K562 (cell line): ENCODE measurements at regions not wholly inside any gene's neighbourhood (a gene's known extent, or its start where the extent isn't known, plus 50 kb on each side); places are given as distances from the start of the nearest gene placed in this dataset.

ENCODE experiments used
- ATAC-seq: fragments of 200-7000 bp; cut with Tn5 transposase; 3 replicates; pipeline ENCODE4 v1.9.1; 2020; ENCODE audit warnings: moderate library complexity
- BruUV-seq: library from RNA; stranded (reverse); fragments of 400-500 nt; replicated peaks from 2 replicates; lab custom pipeline; 2021; lab: Mats Ljungman, UMichigan
- CTCF ChIA-PET: fragments of 300-600 bp; formaldehyde crosslinking; extraction: SDS; loops from one replicate; lab custom pipeline; 2021; ENCODE audit warnings: low intra/inter-chr PET ratio; lab: Yijun Ruan, JAX
- POLR2A ChIA-PET: fragments of 300-600, 350-650 bp; sonication (Branson Sonifier 250); formaldehyde crosslinking; extraction: SDS; loops from one replicate; lab custom pipeline; 2021; ENCODE audit warnings: antibody characterized with exemption, inconsistent platforms; lab: Yijun Ruan, JAX
- DNase-seq, 4 experiments: peaks; one replicate each; pipeline versions ENCODE4 v3.0.0 to v3.0.0-alpha.2; 2011 to 2018; ENCODE audit warnings: low spot score in 3 of 4, mixed read lengths in 3 of 4; ENCODE audit errors: extremely low read depth in 1 of 4
- FAIRE-seq: peaks from 2 replicates; lab custom pipeline; 2011; peaks lifted over from hg19 to GRCh38; lab: Jason Lieb, UNC
- H2AFZ ChIP-seq: 2 replicates; pipeline ENCODE4 v1.6.0; 2011; ENCODE audit warnings: low read depth, low read length, control low read depth, inconsistent platforms
- H3K27ac ChIP-seq: fragments of 200-600 bp; 3 replicates; pipeline ENCODE4 v1.8.0; 2011; ENCODE audit warnings: low read depth, mild to moderate bottlenecking, control low read depth, inconsistent platforms, low read length, moderate library complexity, mixed read lengths; ENCODE audit errors: extremely low read depth
- H3K27me3 ChIP-seq, 2 experiments: fragments of 300-600 bp in 1 of 2; 2 replicates in 1 of 2; 3 replicates in 1 of 2; pipeline versions ENCODE4 v1.6.0 to v1.8.0; 2011; ENCODE audit warnings: inconsistent platforms in 2 of 2, low read length in 2 of 2, mild to moderate bottlenecking in 1 of 2, mixed read lengths in 1 of 2, moderate library complexity in 1 of 2; ENCODE audit not compliant: control insufficient read depth in 2 of 2, insufficient read depth in 2 of 2
- H3K36me3 ChIP-seq: fragments of 300-600 bp; 3 replicates; pipeline ENCODE4 v1.8.0; 2011; ENCODE audit warnings: mild to moderate bottlenecking, low read length, inconsistent platforms; ENCODE audit not compliant: control insufficient read depth, insufficient read depth
- H3K4me1 ChIP-seq, 2 experiments: fragments of 200-600 bp in 1 of 2; replicated peaks in 1 of 2; 2 replicates in 1 of 2; 3 replicates in 1 of 2; pipeline versions ENCODE4 v1.5.1 to v1.8.0; 2011; ENCODE audit warnings: inconsistent platforms in 2 of 2, low read length in 2 of 2, mild to moderate bottlenecking in 1 of 2, mixed read lengths in 1 of 2, moderate library complexity in 1 of 2; ENCODE audit not compliant: control insufficient read depth in 2 of 2, insufficient read depth in 2 of 2
- H3K4me2 ChIP-seq: 2 replicates; pipeline ENCODE4 v1.6.1; 2011; ENCODE audit warnings: low read length, control low read depth, inconsistent platforms, mixed read lengths; ENCODE audit not compliant: insufficient read depth
- H3K4me3 ChIP-seq: fragments of 200-600 bp; sonication (generic), shearing (Covaris generic); 2 replicates; pipeline ENCODE4 v1.5.1; 2016; ENCODE audit warnings: control low read depth, inconsistent platforms
- H3K79me2 ChIP-seq: fragments of 200-600 bp; 3 replicates; pipeline ENCODE4 v1.8.0; 2011; ENCODE audit warnings: low read length, inconsistent platforms; ENCODE audit not compliant: control insufficient read depth, insufficient read depth
- H3K9ac ChIP-seq, 2 experiments: 2 replicates each; pipeline versions ENCODE4 v1.6.0 to v1.6.1; 2011; ENCODE audit warnings: low read depth in 2 of 2, low read length in 2 of 2, control low read depth in 1 of 2, inconsistent platforms in 1 of 2, mild to moderate bottlenecking in 1 of 2, mixed read lengths in 1 of 2; ENCODE audit not compliant: insufficient read depth in 1 of 2
- H3K9me1 ChIP-seq: one replicate; pipeline ENCODE4 v1.6.0; 2011; ENCODE audit warnings: inconsistent platforms, mild to moderate bottlenecking, low read length, moderate library complexity; ENCODE audit not compliant: control insufficient read depth, insufficient read depth
- H3K9me3 ChIP-seq: replicated peaks from 2 replicates; pipeline ENCODE4 v1.5.1; 2011; ENCODE audit warnings: low read depth, low read length, inconsistent platforms; ENCODE audit not compliant: control insufficient read depth, insufficient read depth
- H4K20me1 ChIP-seq: replicated peaks from 2 replicates; pipeline ENCODE4 v1.6.1; 2011; ENCODE audit warnings: low read length, inconsistent platforms, mixed read lengths; ENCODE audit not compliant: control insufficient read depth, insufficient read depth
- CBX5 ChIP-seq: IDR thresholded peaks from 2 replicates; pipeline ENCODE4 v1.6.1; 2014; ENCODE audit warnings: low read depth, borderline replicate concordance
- NFYB ChIP-seq: IDR thresholded peaks from 2 replicates; pipeline ENCODE4 v1.6.1; 2011; ENCODE audit warnings: mild to moderate bottlenecking, moderate library complexity; ENCODE audit not compliant: insufficient read length; ENCODE audit errors: extremely low read depth
- NRF1 ChIP-seq, 2 experiments: fragments of 450-650 bp; IDR thresholded peaks in 1 of 2; conservative IDR thresholded peaks in 1 of 2; 2 replicates each; pipeline ENCODE4 v1.6.1; 2014; ENCODE audit warnings: mild to moderate bottlenecking in 2 of 2
- ZNF274 ChIP-seq: IDR thresholded peaks from 2 replicates; pipeline ENCODE4 v1.6.1; 2011; ENCODE audit warnings: low read depth, mild to moderate bottlenecking, low read length, moderate library complexity, borderline replicate concordance
- WGBS: fragments of 100-300 bp; shearing (Covaris generic); methylation state at CpG from one replicate; pipeline ENCODE4 v1.1.6; 2016; ENCODE audit warnings: low coverage, mixed read lengths; ENCODE audit not compliant: insufficient coverage; ENCODE audit errors: missing lambda C conversion rate; 5-methylcytosine and 5-hydroxymethylcytosine counted together
- in situ Hi-C: fragments of 300-500 bp; cut with MboI; formaldehyde crosslinking; loops from 4 replicates; pipeline ENCODE4 v1.15.0; 2018; ENCODE audit warnings: inconsistent platforms, mixed read lengths
- intact Hi-C: fragments of 100-400 bp; cut with micrococcal nuclease; formaldehyde crosslinking; loops from 2 replicates; pipeline ENCODE4 v1.14.2; 2022

DNA sequence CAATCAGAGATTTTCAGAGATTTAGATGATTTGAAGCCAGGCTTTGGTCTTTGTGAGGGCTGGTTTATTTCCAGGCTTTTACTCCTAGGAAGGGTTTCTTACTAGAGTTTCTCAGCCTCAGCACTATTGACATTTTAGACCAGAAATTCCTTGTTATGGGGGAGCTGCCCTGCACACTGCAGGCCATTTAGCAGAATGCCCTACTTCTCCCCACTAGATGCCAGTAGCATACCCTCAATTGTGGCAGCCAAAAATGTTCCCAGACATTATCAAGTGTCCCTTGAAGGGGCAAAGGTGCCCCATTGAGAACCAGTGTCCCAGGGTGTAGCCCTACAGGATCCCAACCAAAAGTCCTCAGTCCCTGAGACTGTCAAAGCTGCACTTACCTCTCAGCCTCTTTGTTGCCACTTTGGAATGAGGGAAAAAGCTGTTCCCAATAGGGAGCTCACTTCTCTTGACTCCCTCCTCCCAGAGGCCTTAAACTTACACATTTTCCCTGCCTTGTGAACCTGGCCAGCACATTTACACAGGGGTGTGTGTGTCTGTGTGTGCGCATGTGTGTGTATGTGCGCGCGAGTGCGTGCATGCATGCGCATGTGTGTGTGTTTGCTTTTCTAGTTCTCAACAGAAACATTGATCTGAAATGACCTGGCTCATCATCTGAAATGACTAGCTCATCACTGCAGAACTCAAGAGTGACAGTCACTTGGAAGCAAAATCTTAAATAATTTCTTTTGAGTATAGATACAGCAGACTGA, 231.4 kb downstream of the QDPR start:
- 35% methylated on average over 6 of the region's 6 CpGs for WGBS
- TF ChIP-seq NFYB (no peak), ZNF274 (no peak)
- ATAC-seq (no peak), FAIRE-seq (no peak), DNase-seq (no peak)
- intact Hi-C loops: no loop called here
- Histone ChIP-seq H3K9me3 (no peaks in the 10 kb centered on the region), H3K79me2 (no peaks in the 10 kb centered on the region), H3K9me1 (no peaks in the 10 kb centered on the region), H3K4me3 (no peak overlapping the region), H3K27ac (no peak overlapping the region), H3K36me3 (no peaks in the 10 kb centered on the region), H3K4me1 (no peaks in the 10 kb centered on the region), H3K4me2 (no peak overlapping the region), H2AFZ (no peak overlapping the region), H3K27me3 (no peaks in the 10 kb centered on the region; a peak in 1 of 5 replicates), H4K20me1 (no peaks in the 10 kb centered on the region), H3K9ac (no peak overlapping the region)
- ChIA-PET POLR2A (no interaction called here), CTCF (no interaction called here)
- in situ Hi-C loops: no loop called here
- BruUV-seq: no TSS peak

DNA sequence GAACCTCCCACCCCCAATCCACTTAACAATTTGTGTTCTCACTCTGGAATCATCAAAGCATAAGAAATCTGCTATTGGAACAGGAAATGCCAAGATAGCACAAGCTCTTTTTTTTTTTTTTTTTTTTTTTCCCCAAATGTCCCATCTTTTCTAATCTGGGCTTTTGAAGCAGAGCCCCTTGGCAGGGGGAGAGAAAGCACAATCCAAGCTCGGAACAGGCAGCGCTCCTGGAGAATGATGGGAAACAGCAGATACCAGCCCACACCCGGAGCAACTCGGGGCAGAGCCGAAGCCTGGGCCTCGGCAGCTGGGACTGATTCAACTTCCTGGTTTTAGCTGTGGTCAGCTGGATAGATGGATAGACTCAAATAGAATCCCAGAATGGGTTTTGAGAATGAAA, 235.1 kb downstream of the QDPR start:
- in situ Hi-C loops: no loop called here
- no peaks in the 10 kb centered on the region for H3K36me3 ChIP-seq
- TF ChIP-seq CBX5 (no peak), NRF1 (conservative IDR thresholded peaks at IDR 0.05 in 1 of 2, IDR thresholded peaks at IDR 0.05 in 1 of 2) (0 out of 4 replicates have a peak, but pooled peaks of 1 of the 2 experiments have one; percentile 25)
- TF ChIP-seq, all 486 proteins: peak for 1
- H3K27ac ChIP-seq: no peak overlapping the region
- no peaks in the 10 kb centered on the region for H3K9me3 ChIP-seq
- ChIA-PET CTCF (no interaction called here), POLR2A (no interaction called here)
- FAIRE-seq: no peak
- no peaks in the 10 kb centered on the region for H3K27me3 ChIP-seq
- no peak for DNase-seq
- 5% methylated on average over 6 of the region's 6 CpGs for WGBS
- intact Hi-C loops: no loop called here
- no peak overlapping the region for H3K4me3 ChIP-seq
- H4K20me1 ChIP-seq: no peaks in the 10 kb centered on the region
- no TSS peak for BruUV-seq
- H2AFZ ChIP-seq: no peak overlapping the region
- no peaks in the 10 kb centered on the region for H3K4me1 ChIP-seq
- ATAC-seq: no peak
- no peaks in the 10 kb centered on the region for H3K9me1 ChIP-seq
- no peak overlapping the region for H3K4me2 ChIP-seq
- no peak overlapping the region for H3K9ac ChIP-seq
- H3K79me2 ChIP-seq: no peaks in the 10 kb centered on the region
